Vagina (tissue), 2 donors: ENCODE measurements at regions not wholly inside any gene's neighbourhood (a gene's known extent, or its start where the extent isn't known, plus 50 kb on each side); places are given as distances from the start of the nearest gene placed in this dataset.

ENCODE experiments used
- CTCF ChIP-seq, 3 experiments: fragments of 450-650 bp in 2 of 3; fragments of 200-600 bp in 1 of 3; sonication (generic) in 1 of 3; IDR thresholded peaks; one replicate each; pipeline ENCODE4 v1.5.1; 2017 to 2019; ENCODE audit warnings: antibody characterized with exemption in 3 of 3, mild to moderate bottlenecking in 2 of 3, moderate library complexity in 2 of 3
- POLR2A ChIP-seq, 2 donors: fragments of 450-650 bp; IDR thresholded peaks; one replicate each; pipeline ENCODE4 v1.6.1; 2017; ENCODE audit warnings: antibody characterized with exemption in 2 of 2, mild to moderate bottlenecking in 2 of 2, moderate library complexity in 2 of 2
- POLR2AphosphoS5 ChIP-seq, 2 donors: sonication (generic); formaldehyde crosslinking; IDR thresholded peaks; one replicate each; pipeline ENCODE4 v1.9.0; 2017; ENCODE audit warnings: antibody characterized with exemption in 2 of 2, mild to moderate bottlenecking in 2 of 2, low read depth in 1 of 2; ENCODE audit not compliant: insufficient read depth in 1 of 2

GRCh38 chr3:83224101-83224868 lies 1462.8 kb upstream of the GBE1 start:
- no peak for TF ChIP-seq CTCF (IDR thresholded peaks at IDR 0.05)
- no peak for TF ChIP-seq POLR2AphosphoS5 (IDR thresholded peaks at IDR 0.05; ENCODE audit: insufficient read depth in 1 of 2, low read depth in 1 of 2)
- no peak for TF ChIP-seq POLR2A (IDR thresholded peaks at IDR 0.05)
